ENCODE measurements at regions not wholly inside any gene's neighbourhood (a gene's known extent, or its start where the extent isn't known, plus 50 kb on each side); places are given as distances from the start of the nearest gene placed in this dataset.

- no peak overlapping the region for H3K27ac ChIP-seq
- ATAC-seq: no peak
- intact Hi-C loops (cut with DNase I): no loop called here
- no peak for DNase-seq
- H3K4me3 ChIP-seq: no peak overlapping the region
- H3K27me3 ChIP-seq: peaks cover 0 to 34% of the 10 kb centered on the region in 2 donors
- TF ChIP-seq CTCF (IDR thresholded peaks at IDR 0.05): no peak
- peaks cover 0 to 3% of the 10 kb centered on the region in 2 donors for H3K9me3 ChIP-seq
- no peaks in the 10 kb centered on the region for H3K36me3 ChIP-seq
- H3K4me1 ChIP-seq: no peaks in the 10 kb centered on the region
Observed at GRCh38 chr19:13700621-13701020, 63.7 kb upstream of the MRI1 start.

- no peak overlapping the region for H3K4me3 ChIP-seq
- peaks cover 0 to 34% of the 10 kb centered on the region in 2 donors for H3K27me3 ChIP-seq
- no peaks in the 10 kb centered on the region for H3K9me3 ChIP-seq
- H3K4me1 ChIP-seq: no peaks in the 10 kb centered on the region
- H3K27ac ChIP-seq: no peak overlapping the region
- TF ChIP-seq CTCF (IDR thresholded peaks at IDR 0.05): no peak
- ATAC-seq: no peak
- intact Hi-C loops (cut with DNase I): no loop called here
- DNase-seq: no peak
- H3K36me3 ChIP-seq: no peaks in the 10 kb centered on the region
Observed at GRCh38 chr19:13699786-13700185, 64.5 kb upstream of the MRI1 start.

DNA sequence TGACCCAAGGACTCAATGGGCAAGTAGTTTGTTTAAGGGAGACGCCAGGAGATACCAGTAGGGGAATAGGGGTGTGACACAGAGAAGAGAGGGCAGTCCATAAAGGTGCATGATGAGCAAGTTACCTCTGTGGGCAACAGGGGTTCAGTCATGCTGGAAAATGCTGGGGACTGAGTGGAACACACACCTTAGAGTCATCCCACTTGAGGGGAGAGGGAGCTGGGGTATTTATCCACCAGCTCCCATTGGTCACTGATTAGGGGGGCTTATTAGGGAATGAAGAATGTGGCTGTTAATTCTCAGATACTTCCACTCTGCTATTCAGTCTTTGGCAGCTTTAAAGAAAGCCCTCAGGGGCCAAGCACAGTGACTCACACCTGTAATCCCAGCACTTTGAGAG, 67.5 kb upstream of the MRI1 start:
- H3K4me3 ChIP-seq: no peak overlapping the region
- H3K36me3 ChIP-seq: no peaks in the 10 kb centered on the region
- H3K27me3 ChIP-seq: peaks cover 0 to 30% of the 10 kb centered on the region in 2 donors
- no peaks in the 10 kb centered on the region for H3K4me1 ChIP-seq
- no peak for ATAC-seq
- no peak for DNase-seq
- H3K27ac ChIP-seq: no peak overlapping the region
- H3K9me3 ChIP-seq: no peaks in the 10 kb centered on the region
- intact Hi-C loops (cut with DNase I): no loop called here
- no peak for TF ChIP-seq CTCF (IDR thresholded peaks at IDR 0.05)

DNA sequence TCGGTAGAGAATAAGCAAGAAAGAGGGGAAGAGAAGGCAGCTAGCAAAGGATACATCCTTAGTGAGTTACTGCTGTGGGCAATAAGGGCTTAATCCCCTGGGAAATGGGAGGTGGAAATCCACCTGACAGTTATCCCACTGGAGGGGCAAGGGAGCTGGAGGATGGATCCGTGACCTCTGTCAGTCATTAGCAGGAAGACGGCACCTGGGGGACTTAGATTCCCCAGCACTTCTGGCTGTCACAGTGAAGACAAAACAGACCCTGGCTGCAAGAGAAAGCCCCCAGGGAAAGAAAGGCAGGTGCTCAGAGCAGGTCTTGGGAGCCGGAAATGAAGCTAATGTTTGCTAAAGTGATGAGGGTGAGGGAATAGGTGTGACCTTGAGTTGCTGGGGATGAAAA, 70.4 kb upstream of the MRI1 start:
- ATAC-seq (no peak), DNase-seq (no peak)
- Histone ChIP-seq H3K36me3 (no peaks in the 10 kb centered on the region), H3K9me3 (no peaks in the 10 kb centered on the region), H3K4me1 (no peaks in the 10 kb centered on the region), H3K27me3 (peaks cover 0 to 6% of the 10 kb centered on the region in 2 donors), H3K4me3 (no peak overlapping the region), H3K27ac (no peak overlapping the region)
- TF ChIP-seq CTCF (IDR thresholded peaks at IDR 0.05): no peak
- intact Hi-C loops (cut with DNase I): no loop called here

GRCh38 chr19:13691569-13692435, 72.5 kb upstream of the MRI1 start:
- Histone ChIP-seq H3K36me3 (no peaks in the 10 kb centered on the region), H3K4me1 (no peaks in the 10 kb centered on the region), H3K27ac (no peak overlapping the region), H3K9me3 (no peaks in the 10 kb centered on the region), H3K27me3 (peaks cover 0 to 6% of the 10 kb centered on the region in 2 donors), H3K4me3 (no peak overlapping the region)
- ATAC-seq (no peak), DNase-seq (no peak)
- intact Hi-C loops (cut with DNase I): no loop called here
- no peak for TF ChIP-seq CTCF (IDR thresholded peaks at IDR 0.05)

Data from left lung (tissue), 4 donors.